ENCODE measurements at regions not wholly inside any gene's neighbourhood (a gene's known extent, or its start where the extent isn't known, plus 50 kb on each side); places are given as distances from the start of the nearest gene placed in this dataset.

GRCh38 chr9:13550519-13550918 is 271.0 kb upstream of the MPDZ start:
- Histone ChIP-seq H3K4me1 (ENCODE audit: insufficient read depth, low read length) (no peaks in the 10 kb centered on the region), H4K20me1 (ENCODE audit: insufficient read depth, low read length) (no peaks in the 10 kb centered on the region), H3K9me3 (ENCODE audit: low read length) (no peaks in the 10 kb centered on the region), H3K9ac (ENCODE audit: insufficient read depth, low read depth, low read length) (no peak overlapping the region), H3K4me3 (replicated peaks in 1 of 3; ENCODE audit: insufficient read depth in 1 of 3, low read depth in 2 of 3, low read length in 3 of 3) (no peak overlapping the region), H3K79me2 (ENCODE audit: insufficient read depth, low read length) (no peaks in the 10 kb centered on the region), H3K27me3 (ENCODE audit: control insufficient read depth in 1 of 2, insufficient read depth in 2 of 2, low read length in 2 of 2) (no peaks in the 10 kb centered on the region), H3K4me2 (ENCODE audit: low read depth, low read length) (no peak overlapping the region), H3K36me3 (replicated peaks in 1 of 2; ENCODE audit: control insufficient read depth in 1 of 2, insufficient read depth in 2 of 2, low read length in 2 of 2) (no peaks in the 10 kb centered on the region), H2AFZ (ENCODE audit: low read length) (no peak overlapping the region), H3K27ac (ENCODE audit: extremely low read length, insufficient read depth, low read length) (no peak overlapping the region)
- intact Hi-C loops (cut with micrococcal nuclease; ENCODE audit: unreplicated experiment) (no loop called here), in situ Hi-C loops (cut with HindIII; ENCODE audit: extremely low pct_ligation_motif_present, low pct_unique_long_range_greater_than_20kb) (no loop called here)
- 0% methylated on average over 2 of the region's 2 CpGs for WGBS (ENCODE audit: low lambda C conversion rate)
- DNase-seq (ENCODE audit: low spot score) (no peak), FAIRE-seq (no peak), ATAC-seq (no peak)
- no TSS peak for BruUV-seq (replicated peaks)
- CTCF ChIA-PET (ENCODE audit: low intra/inter-chr PET ratio, low total read pairs): no interaction called here
- POLR2A ChIA-PET: no interaction called here
- TF ChIP-seq, protein P1, sequence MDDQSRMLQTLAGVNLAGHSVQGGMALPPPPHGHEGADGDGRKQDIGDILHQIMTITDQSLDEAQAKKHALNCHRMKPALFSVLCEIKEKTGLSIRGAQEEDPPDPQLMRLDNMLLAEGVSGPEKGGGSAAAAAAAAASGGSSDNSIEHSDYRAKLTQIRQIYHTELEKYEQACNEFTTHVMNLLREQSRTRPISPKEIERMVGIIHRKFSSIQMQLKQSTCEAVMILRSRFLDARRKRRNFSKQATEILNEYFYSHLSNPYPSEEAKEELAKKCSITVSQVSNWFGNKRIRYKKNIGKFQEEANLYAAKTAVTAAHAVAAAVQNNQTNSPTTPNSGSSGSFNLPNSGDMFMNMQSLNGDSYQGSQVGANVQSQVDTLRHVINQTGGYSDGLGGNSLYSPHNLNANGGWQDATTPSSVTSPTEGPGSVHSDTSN (CRISPR knock-in tag; IDR thresholded peaks at IDR 0.05; ENCODE audit: borderline replicate concordance): no peak
- TF ChIP-seq ZBTB21 (CRISPR knock-in tag; IDR thresholded peaks at IDR 0.05): no peak
- TF ChIP-seq, protein P2, sequence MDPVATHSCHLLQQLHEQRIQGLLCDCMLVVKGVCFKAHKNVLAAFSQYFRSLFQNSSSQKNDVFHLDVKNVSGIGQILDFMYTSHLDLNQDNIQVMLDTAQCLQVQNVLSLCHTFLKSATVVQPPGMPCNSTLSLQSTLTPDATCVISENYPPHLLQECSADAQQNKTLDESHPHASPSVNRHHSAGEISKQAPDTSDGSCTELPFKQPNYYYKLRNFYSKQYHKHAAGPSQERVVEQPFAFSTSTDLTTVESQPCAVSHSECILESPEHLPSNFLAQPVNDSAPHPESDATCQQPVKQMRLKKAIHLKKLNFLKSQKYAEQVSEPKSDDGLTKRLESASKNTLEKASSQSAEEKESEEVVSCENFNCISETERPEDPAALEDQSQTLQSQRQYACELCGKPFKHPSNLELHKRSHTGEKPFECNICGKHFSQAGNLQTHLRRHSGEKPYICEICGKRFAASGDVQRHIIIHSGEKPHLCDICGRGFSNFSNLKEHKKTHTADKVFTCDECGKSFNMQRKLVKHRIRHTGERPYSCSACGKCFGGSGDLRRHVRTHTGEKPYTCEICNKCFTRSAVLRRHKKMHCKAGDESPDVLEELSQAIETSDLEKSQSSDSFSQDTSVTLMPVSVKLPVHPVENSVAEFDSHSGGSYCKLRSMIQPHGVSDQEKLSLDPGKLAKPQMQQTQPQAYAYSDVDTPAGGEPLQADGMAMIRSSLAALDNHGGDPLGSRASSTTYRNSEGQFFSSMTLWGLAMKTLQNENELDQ (CRISPR knock-in tag; IDR thresholded peaks at IDR 0.05; ENCODE audit: borderline replicate concordance): no peak
- no peak for TF ChIP-seq ZNF296 (CRISPR knock-in tag; conservative IDR thresholded peaks at IDR 0.05)
- no peak for TF ChIP-seq SP4 (CRISPR knock-in tag; IDR thresholded peaks at IDR 0.05)
- no peak for TF ChIP-seq ESRRA (CRISPR knock-in tag; IDR thresholded peaks at IDR 0.05; ENCODE audit: low read depth)
- TF ChIP-seq NCOA1 (CRISPR knock-in tag; IDR thresholded peaks at IDR 0.05): no peak
- TF ChIP-seq, protein P3, sequence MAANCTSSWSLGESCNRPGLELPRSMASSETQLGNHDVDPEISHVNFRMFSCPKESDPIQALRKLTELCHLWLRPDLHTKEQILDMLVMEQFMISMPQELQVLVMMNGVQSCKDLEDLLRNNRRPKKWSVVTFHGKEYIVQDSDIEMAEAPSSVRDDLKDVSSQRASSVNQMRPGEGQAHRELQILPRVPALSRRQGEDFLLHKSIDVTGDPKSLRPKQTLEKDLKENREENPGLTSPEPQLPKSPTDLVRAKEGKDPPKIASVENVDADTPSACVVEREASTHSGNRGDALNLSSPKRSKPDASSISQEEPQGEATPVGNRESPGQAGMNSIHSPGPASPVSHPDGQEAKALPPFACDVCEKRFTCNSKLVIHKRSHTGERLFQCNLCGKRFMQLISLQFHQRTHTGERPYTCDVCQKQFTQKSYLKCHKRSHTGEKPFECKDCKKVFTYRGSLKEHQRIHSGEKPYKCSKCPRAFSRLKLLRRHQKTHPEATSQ (CRISPR knock-in tag; IDR thresholded peaks at IDR 0.05; ENCODE audit: borderline replicate concordance): no peak
- TF ChIP-seq, protein P4, sequence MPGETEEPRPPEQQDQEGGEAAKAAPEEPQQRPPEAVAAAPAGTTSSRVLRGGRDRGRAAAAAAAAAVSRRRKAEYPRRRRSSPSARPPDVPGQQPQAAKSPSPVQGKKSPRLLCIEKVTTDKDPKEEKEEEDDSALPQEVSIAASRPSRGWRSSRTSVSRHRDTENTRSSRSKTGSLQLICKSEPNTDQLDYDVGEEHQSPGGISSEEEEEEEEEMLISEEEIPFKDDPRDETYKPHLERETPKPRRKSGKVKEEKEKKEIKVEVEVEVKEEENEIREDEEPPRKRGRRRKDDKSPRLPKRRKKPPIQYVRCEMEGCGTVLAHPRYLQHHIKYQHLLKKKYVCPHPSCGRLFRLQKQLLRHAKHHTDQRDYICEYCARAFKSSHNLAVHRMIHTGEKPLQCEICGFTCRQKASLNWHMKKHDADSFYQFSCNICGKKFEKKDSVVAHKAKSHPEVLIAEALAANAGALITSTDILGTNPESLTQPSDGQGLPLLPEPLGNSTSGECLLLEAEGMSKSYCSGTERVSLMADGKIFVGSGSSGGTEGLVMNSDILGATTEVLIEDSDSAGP (CRISPR knock-in tag; IDR thresholded peaks at IDR 0.05; ENCODE audit: borderline replicate concordance): no peak
- TF ChIP-seq ZNF207 (IDR thresholded peaks at IDR 0.05; ENCODE audit: borderline replicate concordance): no peak
- no peak for TF ChIP-seq ZNF780A (CRISPR knock-in tag; IDR thresholded peaks at IDR 0.05)
